Ovary (tissue), 7 donors: ENCODE measurements at regions not wholly inside any gene's neighbourhood (a gene's known extent, or its start where the extent isn't known, plus 50 kb on each side); places are given as distances from the start of the nearest gene placed in this dataset.

Experiments
- DNase-seq, 5 donors: peaks; one replicate each; pipeline ENCODE4 v3.0.0-alpha.2; 2019 to 2020
- H3K27ac ChIP-seq, 2 donors: fragments of 200-600 bp; one replicate each; pipeline versions ENCODE4 v1.5.1 to v1.8.0; 2019 to 2022
- H3K27me3 ChIP-seq: fragments of 200-600 bp; one replicate; pipeline ENCODE4 v1.8.0; 2022
- H3K36me3 ChIP-seq: fragments of 200-600 bp; sonication (generic); one replicate; pipeline ENCODE4 v1.5.1; 2019
- H3K4me1 ChIP-seq: one replicate; pipeline ENCODE4 v1.8.1; 2013; ENCODE audit warnings: mild to moderate bottlenecking, moderate library complexity; ENCODE audit not compliant: insufficient read depth
- H3K4me3 ChIP-seq: fragments of 200-600 bp; sonication (generic); one replicate; pipeline ENCODE4 v1.5.1; 2017
- H3K9me3 ChIP-seq, 2 donors: fragments of 200-600 bp in 1 of 2; sonication (generic) in 1 of 2; one replicate each; pipeline versions ENCODE4 v1.5.1 to v1.8.1; 2013 to 2019; ENCODE audit warnings: mild to moderate bottlenecking in 1 of 2, moderate library complexity in 1 of 2
- EP300 ChIP-seq: sonication (generic); formaldehyde crosslinking; IDR thresholded peaks from one replicate; pipeline ENCODE4 v1.6.1; 2017; ENCODE audit warnings: antibody characterized with exemption
- POLR2A ChIP-seq: fragments of 450-650 bp; IDR thresholded peaks from one replicate; pipeline ENCODE4 v1.6.1; 2017; ENCODE audit warnings: antibody characterized with exemption, mild to moderate bottlenecking, moderate library complexity
- WGBS, 3 donors: extraction: QIAGEN DNeasy Blood & Tissue Kit in 1 of 3; methylation state at CpG; one replicate each; pipeline versions ENCODE4 v1.1.5 to v1.1.7; 2013 to 2017; 5-methylcytosine and 5-hydroxymethylcytosine counted together
- intact Hi-C, 4 donors: fragments of 100-400 bp; cut with DNase I; formaldehyde crosslinking; loops; one replicate each; pipeline versions ENCODE4 v1.11.0 to v1.15.1; 2022 to 2023
- TF ChIP-seq, protein P1 (sequence below), 3 donors: fragments of 450-650 bp in 2 of 3; fragments of 200-600 bp in 1 of 3; IDR thresholded peaks; one replicate each; pipeline versions ENCODE4 v1.5.1 to v1.8.0; 2016 to 2022; ENCODE audit warnings: antibody characterized with exemption in 3 of 3, mild to moderate bottlenecking in 1 of 3
- donor health status: DM: no; HTN: no; CAD: no; lungs with moderate emphysema.
- donor health status: DM: no; HTN: no; CAD: no.
- donor health status: Bipolar disorder and iron deficiency.
- donor health status: DM: no; HTN: no; CAD: no.
- donor health status: DM: yes; HTN: yes; CAD: no.

- H3K27me3 ChIP-seq = no peaks in the 10 kb centered on the region
- no peaks in the 10 kb centered on the region for H3K9me3 ChIP-seq
- no peak for DNase-seq
- intact Hi-C loops = no loop called here
- H3K4me3 ChIP-seq = no peak overlapping the region
- no peaks in the 10 kb centered on the region for H3K4me1 ChIP-seq
- no peak overlapping the region for H3K27ac ChIP-seq
- WGBS, 3 donors = 67 to 71% (median 71%) methylated on average over 6 of the region's 6 CpGs
- H3K36me3 ChIP-seq = no peaks in the 10 kb centered on the region
- no peak for TF ChIP-seq EP300
- TF ChIP-seq, protein P1, sequence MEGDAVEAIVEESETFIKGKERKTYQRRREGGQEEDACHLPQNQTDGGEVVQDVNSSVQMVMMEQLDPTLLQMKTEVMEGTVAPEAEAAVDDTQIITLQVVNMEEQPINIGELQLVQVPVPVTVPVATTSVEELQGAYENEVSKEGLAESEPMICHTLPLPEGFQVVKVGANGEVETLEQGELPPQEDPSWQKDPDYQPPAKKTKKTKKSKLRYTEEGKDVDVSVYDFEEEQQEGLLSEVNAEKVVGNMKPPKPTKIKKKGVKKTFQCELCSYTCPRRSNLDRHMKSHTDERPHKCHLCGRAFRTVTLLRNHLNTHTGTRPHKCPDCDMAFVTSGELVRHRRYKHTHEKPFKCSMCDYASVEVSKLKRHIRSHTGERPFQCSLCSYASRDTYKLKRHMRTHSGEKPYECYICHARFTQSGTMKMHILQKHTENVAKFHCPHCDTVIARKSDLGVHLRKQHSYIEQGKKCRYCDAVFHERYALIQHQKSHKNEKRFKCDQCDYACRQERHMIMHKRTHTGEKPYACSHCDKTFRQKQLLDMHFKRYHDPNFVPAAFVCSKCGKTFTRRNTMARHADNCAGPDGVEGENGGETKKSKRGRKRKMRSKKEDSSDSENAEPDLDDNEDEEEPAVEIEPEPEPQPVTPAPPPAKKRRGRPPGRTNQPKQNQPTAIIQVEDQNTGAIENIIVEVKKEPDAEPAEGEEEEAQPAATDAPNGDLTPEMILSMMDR (IDR thresholded peaks at IDR 0.05) = no peak
Measured at GRCh38 chrX:5113128-5113527, 1115.5 kb downstream of the NLGN4X start.

- Histone ChIP-seq H3K4me1 (no peaks in the 10 kb centered on the region), H3K27ac (no peak overlapping the region), H3K4me3 (no peak overlapping the region), H3K27me3 (no peaks in the 10 kb centered on the region), H3K9me3 (no peaks in the 10 kb centered on the region), H3K36me3 (no peaks in the 10 kb centered on the region)
- 75 to 87% (median 82%) methylated on average over 8 of the region's 8 CpGs for WGBS, 3 donors
- intact Hi-C loops = no loop called here
- no peak for DNase-seq
- TF ChIP-seq, protein P1 (IDR thresholded peaks at IDR 0.05) = no peak
- TF ChIP-seq EP300 (no peak), POLR2A (no peak)
Measured at GRCh38 chrX:5100004-5100403, 1128.7 kb downstream of the NLGN4X start.

DNA sequence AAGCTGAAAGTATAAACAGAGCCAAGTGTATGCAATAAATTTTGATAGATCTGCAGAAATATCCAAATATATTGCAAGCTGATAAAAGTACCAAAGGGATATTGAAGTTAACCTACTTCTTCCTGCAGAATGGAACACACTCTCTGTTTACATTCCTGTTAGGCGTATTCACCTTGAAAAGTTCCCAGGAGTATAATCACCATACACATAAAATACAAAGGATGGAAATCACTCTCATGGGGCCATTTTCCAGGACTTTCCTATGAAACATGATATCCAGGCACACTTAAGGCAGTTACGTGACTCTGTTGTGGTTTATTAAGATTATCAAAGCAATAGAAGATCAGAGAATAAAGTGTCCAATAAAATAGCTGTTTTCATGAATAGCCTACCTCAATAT, 1142.3 kb downstream of the NLGN4X start:
- WGBS, 3 donors = 36 to 50% (median 41%) methylated on average over 2 of the region's 2 CpGs
- H3K36me3 ChIP-seq = no peaks in the 10 kb centered on the region
- no peaks in the 10 kb centered on the region for H3K4me1 ChIP-seq
- no peak overlapping the region for H3K27ac ChIP-seq
- H3K9me3 ChIP-seq = no peaks in the 10 kb centered on the region
- no peak for DNase-seq
- H3K27me3 ChIP-seq = no peaks in the 10 kb centered on the region
- intact Hi-C loops = no loop called here
- TF ChIP-seq EP300 (no peak), POLR2A (no peak)
- TF ChIP-seq, protein P1 (IDR thresholded peaks at IDR 0.05) = no peak
- no peak overlapping the region for H3K4me3 ChIP-seq

DNA sequence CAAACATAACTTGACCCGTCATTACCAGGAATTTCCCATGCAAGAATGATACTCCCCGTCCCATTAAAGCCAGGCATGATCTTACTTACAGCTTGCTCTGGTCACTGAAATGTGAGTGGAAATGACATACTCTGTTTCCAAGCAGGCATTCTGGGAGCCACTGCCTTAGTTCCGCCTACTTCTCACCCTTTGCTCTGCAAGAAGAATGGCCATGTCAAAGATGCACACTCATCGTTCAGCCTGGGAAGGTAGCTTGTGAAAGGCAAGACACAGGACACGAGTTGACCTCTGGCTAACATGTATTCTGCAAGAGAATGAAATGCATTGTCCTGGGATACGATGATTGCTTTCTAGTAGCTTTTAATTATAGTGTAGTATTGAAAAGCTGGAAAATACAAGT, 1144.4 kb downstream of the NLGN4X start:
- no peaks in the 10 kb centered on the region for H3K4me1 ChIP-seq
- WGBS, 3 donors = 49 to 66% (median 49%) methylated on average over 6 of the region's 6 CpGs
- intact Hi-C loops = no loop called here
- H3K27me3 ChIP-seq = no peaks in the 10 kb centered on the region
- DNase-seq = no peak
- H3K9me3 ChIP-seq = no peaks in the 10 kb centered on the region
- no peak overlapping the region for H3K27ac ChIP-seq
- TF ChIP-seq, protein P1 (IDR thresholded peaks at IDR 0.05) = no peak
- TF ChIP-seq POLR2A (no peak), EP300 (no peak)
- H3K4me3 ChIP-seq = no peak overlapping the region
- H3K36me3 ChIP-seq = no peaks in the 10 kb centered on the region

DNA sequence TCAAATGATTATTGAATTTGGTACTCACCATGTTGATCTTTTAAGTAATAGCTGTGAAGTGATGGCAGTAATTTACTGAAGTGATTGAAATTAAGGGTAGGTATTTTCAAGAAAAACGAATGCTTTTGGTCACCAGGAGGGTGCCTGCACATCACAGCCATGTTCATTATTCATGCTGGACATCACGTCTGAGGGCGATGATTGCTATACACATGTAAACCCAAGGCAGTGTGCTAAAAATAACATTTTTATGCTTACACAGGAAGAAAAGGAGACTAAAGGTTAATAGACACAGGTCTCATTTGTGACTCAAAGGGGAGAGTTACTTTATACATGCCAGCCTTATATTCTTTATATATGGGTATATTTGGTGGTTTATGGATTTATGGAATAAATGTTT, 1146.0 kb downstream of the NLGN4X start:
- Histone ChIP-seq H3K27me3 (no peaks in the 10 kb centered on the region), H3K4me1 (no peaks in the 10 kb centered on the region), H3K9me3 (no peaks in the 10 kb centered on the region), H3K36me3 (no peaks in the 10 kb centered on the region), H3K4me3 (no peak overlapping the region), H3K27ac (no peak overlapping the region)
- intact Hi-C loops = no loop called here
- DNase-seq = no peak
- 63 to 74% (median 71%) methylated on average over 3 of the region's 3 CpGs for WGBS, 3 donors
- no peak for TF ChIP-seq EP300
- TF ChIP-seq, protein P1 (IDR thresholded peaks at IDR 0.05) = no peak
